Upper lobe of right lung (tissue), 1 donor: ENCODE measurements at regions not wholly inside any gene's neighbourhood (a gene's known extent, or its start where the extent isn't known, plus 50 kb on each side); places are given as distances from the start of the nearest gene placed in this dataset.

Experiments used
- ATAC-seq: fragments of 200-7000 bp; cut with Tn5 transposase; one replicate; pipeline ENCODE4 v1.9.1; 2020; ENCODE audit warnings: mild to moderate bottlenecking, moderate library complexity
- DNase-seq: peaks from one replicate; pipeline ENCODE4 v3.0.0-alpha.2; 2020
- H3K27ac ChIP-seq: fragments of 200-600 bp; one replicate; pipeline ENCODE4 v1.8.0; 2022
- H3K27me3 ChIP-seq: fragments of 200-600 bp; one replicate; pipeline ENCODE4 v1.8.0; 2022; ENCODE audit warnings: mild to moderate bottlenecking
- H3K36me3 ChIP-seq: fragments of 200-600 bp; one replicate; pipeline ENCODE4 v1.8.0; 2022
- H3K4me1 ChIP-seq: fragments of 200-600 bp; one replicate; pipeline ENCODE4 v1.8.0; 2022
- H3K4me3 ChIP-seq: fragments of 200-600 bp; one replicate; pipeline ENCODE4 v1.8.0; 2022; ENCODE audit warnings: mild to moderate bottlenecking
- H3K9me3 ChIP-seq: fragments of 200-600 bp; one replicate; pipeline ENCODE4 v1.8.0; 2022
- CTCF ChIP-seq: fragments of 200-600 bp; IDR thresholded peaks from one replicate; pipeline ENCODE4 v1.8.0; 2022; ENCODE audit warnings: antibody characterized with exemption
- intact Hi-C: fragments of 100-400 bp; cut with DNase I; formaldehyde crosslinking; loops from one replicate; pipeline ENCODE4 v1.11.0; 2022
- donor health status: DM: no; HTN: yes; CAD: no; lungs with severe emphysema.

- Histone ChIP-seq H3K27me3 (no peaks in the 10 kb centered on the region), H3K36me3 (no peaks in the 10 kb centered on the region), H3K4me3 (no peak overlapping the region), H3K27ac (no peak overlapping the region), H3K9me3 (no peaks in the 10 kb centered on the region), H3K4me1 (no peaks in the 10 kb centered on the region)
- ATAC-seq (no peak), DNase-seq (no peak)
- TF ChIP-seq CTCF, result no peak
- intact Hi-C loops, result no loop called here
These were observed 171.5 kb upstream of the PALMD start for GRCh38 chr1:99474350-99474893.

GRCh38 chr1:99476058-99476457 is 169.9 kb upstream of the PALMD start:
- Histone ChIP-seq H3K4me1 (no peaks in the 10 kb centered on the region), H3K27me3 (no peaks in the 10 kb centered on the region), H3K4me3 (no peak overlapping the region), H3K36me3 (no peaks in the 10 kb centered on the region), H3K27ac (no peak overlapping the region), H3K9me3 (no peaks in the 10 kb centered on the region)
- ATAC-seq (no peak), DNase-seq (no peak)
- TF ChIP-seq CTCF, result no peak
- intact Hi-C loops, result no loop called here

- no peaks in the 10 kb centered on the region for H3K9me3 ChIP-seq
- H3K4me3 ChIP-seq, result no peak overlapping the region
- no peak overlapping the region for H3K27ac ChIP-seq
- peak; percentile 77 for TF ChIP-seq CTCF
- no peaks in the 10 kb centered on the region for H3K36me3 ChIP-seq
- no peak for DNase-seq
- intact Hi-C loops, result no loop called here
- peak; percentile 75 for ATAC-seq
- H3K4me1 ChIP-seq, result no peaks in the 10 kb centered on the region
- H3K27me3 ChIP-seq, result no peaks in the 10 kb centered on the region
These were observed 164.4 kb upstream of the PALMD start for GRCh38 chr1:99481391-99481996.

GRCh38 chr1:99482286-99482685 is 163.6 kb upstream of the PALMD start:
- DNase-seq (no peak), ATAC-seq (no peak)
- Histone ChIP-seq H3K4me1 (no peaks in the 10 kb centered on the region), H3K9me3 (no peaks in the 10 kb centered on the region), H3K27ac (no peak overlapping the region), H3K36me3 (no peaks in the 10 kb centered on the region), H3K4me3 (no peak overlapping the region), H3K27me3 (no peaks in the 10 kb centered on the region)
- intact Hi-C loops, result no loop called here
- TF ChIP-seq CTCF, result no peak

- no peak overlapping the region for H3K27ac ChIP-seq
- H3K4me1 ChIP-seq, result no peaks in the 10 kb centered on the region
- TF ChIP-seq CTCF, result no peak
- no peaks in the 10 kb centered on the region for H3K36me3 ChIP-seq
- ATAC-seq (no peak), DNase-seq (no peak)
- no peaks in the 10 kb centered on the region for H3K27me3 ChIP-seq
- H3K4me3 ChIP-seq, result no peak overlapping the region
- no peaks in the 10 kb centered on the region for H3K9me3 ChIP-seq
- intact Hi-C loops, result no loop called here
These were observed 163.2 kb upstream of the PALMD start for GRCh38 chr1:99482750-99483149.

- Histone ChIP-seq H3K27me3 (no peaks in the 10 kb centered on the region), H3K9me3 (no peaks in the 10 kb centered on the region), H3K4me3 (no peak overlapping the region), H3K36me3 (no peaks in the 10 kb centered on the region), H3K27ac (no peak overlapping the region), H3K4me1 (no peaks in the 10 kb centered on the region)
- no peak for DNase-seq
- intact Hi-C loops, result no loop called here
- TF ChIP-seq CTCF, result no peak
- no peak for ATAC-seq
These were observed 155.9 kb upstream of the PALMD start for GRCh38 chr1:99490031-99490430.
